Osteocyte (in vitro differentiated cells): ENCODE measurements at regions not wholly inside any gene's neighbourhood (a gene's known extent, or its start where the extent isn't known, plus 50 kb on each side); places are given as distances from the start of the nearest gene placed in this dataset.

ENCODE experiments used
- DNase-seq: peaks from one replicate; pipeline ENCODE4 v3.0.0; 2021; ENCODE audit warnings: mixed read lengths; ENCODE audit not compliant: unreplicated experiment; ENCODE audit errors: extremely low spot score
- H3K27ac Mint-ChIP-seq: one replicate; pipeline ENCODE4 v1.8.0; 2021; ENCODE audit warnings: mild to moderate bottlenecking, mixed read lengths; ENCODE audit not compliant: unreplicated experiment
- H3K27me3 Mint-ChIP-seq: one replicate; pipeline ENCODE4 v1.8.0; 2021; ENCODE audit warnings: mixed read lengths; ENCODE audit not compliant: unreplicated experiment
- H3K36me3 Mint-ChIP-seq: one replicate; pipeline ENCODE4 v1.8.0; 2021; ENCODE audit warnings: mixed read lengths; ENCODE audit not compliant: unreplicated experiment
- H3K4me1 Mint-ChIP-seq: one replicate; pipeline ENCODE4 v1.8.0; 2021; ENCODE audit warnings: mixed read lengths; ENCODE audit not compliant: unreplicated experiment
- H3K4me3 Mint-ChIP-seq: one replicate; pipeline ENCODE4 v1.8.0; 2021; ENCODE audit warnings: mild to moderate bottlenecking, moderate library complexity, mixed read lengths; ENCODE audit not compliant: unreplicated experiment
- H3K9me3 Mint-ChIP-seq: one replicate; pipeline ENCODE4 v1.8.0; 2021; ENCODE audit warnings: mixed read lengths; ENCODE audit not compliant: unreplicated experiment
- TF ChIP-seq, protein P1 (sequence below): fragments of 200-600 bp; sonication (generic); IDR thresholded peaks from 2 replicates; pipeline ENCODE4 v1.5.0; 2021; ENCODE audit warnings: antibody characterized with exemption, mild to moderate bottlenecking, moderate library complexity

DNA sequence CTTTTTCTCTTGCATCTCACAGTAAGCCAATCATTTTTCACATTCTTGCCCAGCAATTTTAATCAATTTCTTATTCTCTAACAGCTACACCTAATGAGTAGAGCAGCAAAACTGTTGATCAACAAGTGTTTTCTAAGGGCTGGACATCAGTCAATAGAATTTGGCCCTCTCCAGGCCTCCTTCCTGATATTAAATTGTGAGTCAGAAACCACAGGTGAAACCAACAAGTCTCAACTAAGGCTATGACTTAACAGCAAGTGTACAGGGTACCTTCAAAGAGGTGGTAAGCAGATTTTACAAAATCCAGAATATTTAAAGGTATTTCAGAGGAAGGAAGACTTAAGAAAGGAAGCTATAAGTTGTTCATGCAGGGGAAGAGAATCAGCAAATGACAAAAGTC lies 156.5 kb upstream of the ARHGAP24 start:
- Mint-ChIP-seq H3K4me1 (no peaks in the 10 kb centered on the region), H3K27me3 (no peaks in the 10 kb centered on the region), H3K36me3 (no peaks in the 10 kb centered on the region), H3K9me3 (no peaks in the 10 kb centered on the region), H3K27ac (no peak overlapping the region), H3K4me3 (no peak overlapping the region)
- DNase-seq = no peak
- TF ChIP-seq, protein P1, sequence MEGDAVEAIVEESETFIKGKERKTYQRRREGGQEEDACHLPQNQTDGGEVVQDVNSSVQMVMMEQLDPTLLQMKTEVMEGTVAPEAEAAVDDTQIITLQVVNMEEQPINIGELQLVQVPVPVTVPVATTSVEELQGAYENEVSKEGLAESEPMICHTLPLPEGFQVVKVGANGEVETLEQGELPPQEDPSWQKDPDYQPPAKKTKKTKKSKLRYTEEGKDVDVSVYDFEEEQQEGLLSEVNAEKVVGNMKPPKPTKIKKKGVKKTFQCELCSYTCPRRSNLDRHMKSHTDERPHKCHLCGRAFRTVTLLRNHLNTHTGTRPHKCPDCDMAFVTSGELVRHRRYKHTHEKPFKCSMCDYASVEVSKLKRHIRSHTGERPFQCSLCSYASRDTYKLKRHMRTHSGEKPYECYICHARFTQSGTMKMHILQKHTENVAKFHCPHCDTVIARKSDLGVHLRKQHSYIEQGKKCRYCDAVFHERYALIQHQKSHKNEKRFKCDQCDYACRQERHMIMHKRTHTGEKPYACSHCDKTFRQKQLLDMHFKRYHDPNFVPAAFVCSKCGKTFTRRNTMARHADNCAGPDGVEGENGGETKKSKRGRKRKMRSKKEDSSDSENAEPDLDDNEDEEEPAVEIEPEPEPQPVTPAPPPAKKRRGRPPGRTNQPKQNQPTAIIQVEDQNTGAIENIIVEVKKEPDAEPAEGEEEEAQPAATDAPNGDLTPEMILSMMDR = no peak

DNA sequence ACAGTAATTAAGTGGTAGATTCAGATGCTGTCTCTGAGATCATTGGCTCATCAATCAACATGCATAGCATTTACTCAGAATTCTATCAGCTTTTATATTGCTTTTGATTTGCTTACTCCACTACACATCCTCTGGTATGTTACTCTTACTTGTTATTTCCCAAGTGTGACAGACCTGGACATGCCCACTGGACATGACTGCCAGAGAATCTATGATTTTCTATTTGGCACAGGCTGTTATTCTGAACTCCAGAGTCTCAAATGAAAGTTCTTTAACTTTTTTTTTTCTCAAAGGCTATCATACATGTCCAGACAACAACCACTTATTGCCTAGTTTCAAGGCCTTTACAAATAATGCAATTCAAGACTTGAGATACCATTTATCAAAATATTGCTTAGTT lies 116.1 kb upstream of the ARHGAP24 start:
- no peak for DNase-seq
- TF ChIP-seq, protein P1 = no peak
- H3K36me3 Mint-ChIP-seq = no peaks in the 10 kb centered on the region
- H3K9me3 Mint-ChIP-seq = peaks cover 7% of the 10 kb centered on the region
- no peak overlapping the region for H3K4me3 Mint-ChIP-seq
- no peak overlapping the region for H3K27ac Mint-ChIP-seq
- peaks cover 8% of the 10 kb centered on the region for H3K27me3 Mint-ChIP-seq
- H3K4me1 Mint-ChIP-seq = no peaks in the 10 kb centered on the region

DNA sequence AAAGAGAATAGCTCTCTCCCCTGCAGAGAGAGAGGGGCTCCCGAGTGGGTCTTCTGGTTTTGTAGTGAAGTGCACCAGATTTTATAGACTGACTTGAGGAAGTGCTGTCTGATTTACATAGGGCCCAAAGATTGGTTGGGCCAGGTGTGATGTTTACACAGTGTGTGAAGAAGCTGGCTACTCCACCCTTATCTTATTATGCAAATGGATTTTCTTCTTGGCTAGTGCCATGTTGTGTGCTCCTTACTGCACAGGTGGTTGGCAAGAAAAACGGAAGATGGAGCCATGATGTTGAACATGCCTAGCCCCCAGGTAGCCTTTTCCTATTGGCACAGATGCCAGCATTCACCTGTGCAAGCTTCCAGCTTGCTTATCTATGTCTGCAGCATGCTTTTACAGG lies 112.4 kb upstream of the ARHGAP24 start:
- Mint-ChIP-seq H3K36me3 (no peaks in the 10 kb centered on the region), H3K9me3 (peaks cover 7% of the 10 kb centered on the region), H3K4me3 (no peak overlapping the region), H3K27me3 (peaks cover 24% of the 10 kb centered on the region), H3K27ac (no peak overlapping the region), H3K4me1 (no peaks in the 10 kb centered on the region)
- TF ChIP-seq, protein P1 = no peak
- no peak for DNase-seq

DNA sequence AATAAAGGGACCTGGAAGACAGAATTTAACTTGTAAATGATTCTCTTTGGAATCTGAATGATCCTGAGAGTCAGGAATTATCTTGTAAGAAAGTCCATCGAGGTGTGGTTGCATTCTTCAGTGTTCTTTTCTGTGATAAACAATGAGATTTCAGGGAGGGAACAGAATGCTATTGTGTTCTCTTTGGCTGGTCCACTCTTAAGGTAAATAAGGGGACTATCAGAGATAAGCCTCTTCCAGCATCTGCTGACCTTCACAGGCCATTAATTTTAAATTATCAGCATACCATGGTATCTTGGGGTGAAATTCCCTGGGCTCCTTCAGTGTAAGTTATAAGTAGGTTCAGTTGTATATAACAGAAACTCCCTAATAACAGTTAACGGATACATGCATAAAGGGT lies 107.1 kb upstream of the ARHGAP24 start:
- Mint-ChIP-seq H3K27ac (no peak overlapping the region), H3K4me3 (no peak overlapping the region), H3K36me3 (no peaks in the 10 kb centered on the region), H3K4me1 (no peaks in the 10 kb centered on the region), H3K9me3 (no peaks in the 10 kb centered on the region), H3K27me3 (peaks cover 28% of the 10 kb centered on the region)
- TF ChIP-seq, protein P1 = no peak
- no peak for DNase-seq

DNA sequence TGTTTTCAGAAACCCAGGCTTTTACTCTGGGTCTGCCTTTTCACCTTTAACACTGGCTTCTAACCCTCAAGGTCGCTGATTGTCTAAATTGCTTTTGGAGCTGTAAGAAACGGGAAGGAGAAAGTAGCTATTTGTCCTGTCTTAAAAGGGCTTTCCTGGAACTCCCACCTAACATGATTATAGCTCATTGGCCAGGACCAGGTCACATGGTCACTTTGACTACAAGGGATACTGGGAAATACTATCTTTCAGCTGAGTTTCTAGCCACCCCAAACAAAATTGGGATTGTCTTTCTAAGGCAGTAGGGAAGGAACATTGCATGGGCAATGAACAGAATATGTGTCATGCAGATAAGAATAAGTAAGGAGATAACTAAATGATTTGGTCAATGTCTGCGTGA lies 106.7 kb upstream of the ARHGAP24 start:
- Mint-ChIP-seq H3K27ac (no peak overlapping the region), H3K4me3 (no peak overlapping the region), H3K27me3 (peaks cover 30% of the 10 kb centered on the region), H3K9me3 (no peaks in the 10 kb centered on the region), H3K36me3 (no peaks in the 10 kb centered on the region), H3K4me1 (no peaks in the 10 kb centered on the region)
- TF ChIP-seq, protein P1 = no peak
- no peak for DNase-seq
